A549 (cell line): ENCODE measurements at regions not wholly inside any gene's neighbourhood (a gene's known extent, or its start where the extent isn't known, plus 50 kb on each side); places are given as distances from the start of the nearest gene placed in this dataset.

ENCODE experiments used
- ATAC-seq, 2 experiments: fragments of 200-7000 bp in 1 of 2; fragments of >200 bp in 1 of 2; cut with Nextera tagmentation in 1 of 2; cut with Tn5 transposase in 1 of 2; 3 replicates each; pipeline versions ENCODE4 v1.8.0 to v1.9.1; 2018 to 2020; ENCODE audit warnings: mild to moderate bottlenecking in 1 of 2, moderate library complexity in 1 of 2
- CTCF ChIA-PET: fragments of 300-600 bp; sonication (Branson Sonifier 250); formaldehyde crosslinking; extraction: SDS; loops from one replicate; lab custom pipeline; 2021; ENCODE audit warnings: antibody characterized with exemption, inconsistent platforms; lab: Yijun Ruan, JAX
- POLR2A ChIA-PET: fragments of 350-600 bp; formaldehyde crosslinking; extraction: SDS; loops from one replicate; lab custom pipeline; 2021; ENCODE audit warnings: antibody characterized with exemption, inconsistent platforms; lab: Yijun Ruan, JAX
- DNase-seq, 2 experiments: peaks; one replicate each; pipeline versions ENCODE4 v3.0.0 to v3.0.0-alpha.2; 2011 to 2016; ENCODE audit warnings: low read depth in 1 of 2, low spot score in 1 of 2
- FAIRE-seq: peaks from 2 replicates; lab custom pipeline; 2011; peaks lifted over from hg19 to GRCh38; lab: Jason Lieb, UNC
- H3K27ac ChIP-seq, 2 experiments: fragments of >200 bp; sonication (Bioruptor Twin); formaldehyde crosslinking; 3 replicates each; pipeline ENCODE4 v1.5.1; 2016 to 2017
- H3K4me1 ChIP-seq: fragments of >200 bp; sonication (Bioruptor Twin); formaldehyde crosslinking; 3 replicates; pipeline ENCODE4 v1.6.1; 2016
- H3K4me2 ChIP-seq: fragments of >200 bp; sonication (Bioruptor Twin); formaldehyde crosslinking; 3 replicates; pipeline ENCODE4 v1.6.1; 2016
- H3K4me3 ChIP-seq: fragments of >200 bp; sonication (Bioruptor Twin); formaldehyde crosslinking; 3 replicates; pipeline ENCODE4 v1.5.1; 2016
- H3K9me3 ChIP-seq: fragments of >200 bp; sonication (Bioruptor Twin); formaldehyde crosslinking; 3 replicates; pipeline ENCODE4 v1.6.1; 2016
- BCL3 ChIP-seq: fragments of >200 bp; sonication (Bioruptor Twin); formaldehyde crosslinking; IDR thresholded peaks from 3 replicates; pipeline ENCODE4 v1.6.1; 2016
- CBX8 ChIP-seq: fragments of 200-600 bp; sonication (generic); IDR thresholded peaks from 2 replicates; pipeline ENCODE4 v1.6.1; 2016
- CEBPB ChIP-seq, 2 experiments: fragments of >200 bp in 1 of 2; sonication (Bioruptor Twin) in 1 of 2; formaldehyde crosslinking in 1 of 2; IDR thresholded peaks; 2 replicates each; pipeline ENCODE4 v1.6.1; 2012 to 2016
- EHMT2 ChIP-seq: fragments of 200-600 bp; sonication (generic); IDR thresholded peaks from 2 replicates; pipeline ENCODE4 v1.6.1; 2016; ENCODE audit warnings: antibody characterized with exemption, low read depth, mild to moderate bottlenecking, moderate library complexity
- ELK1 ChIP-seq: fragments of 150-350 bp; IDR thresholded peaks from 2 replicates; pipeline ENCODE4 v1.6.1; 2014; ENCODE audit warnings: low read depth, mild to moderate bottlenecking, low read length
- ESRRA ChIP-seq: fragments of 150-350 bp; IDR thresholded peaks from 2 replicates; pipeline ENCODE4 v1.6.1; 2014; ENCODE audit warnings: mild to moderate bottlenecking, low read length, borderline replicate concordance
- FOXS1 ChIP-seq: fragments of 250-450 bp; sonication (Bioruptor Pico); IDR thresholded peaks from 2 replicates; pipeline ENCODE4 v1.5.0; 2020; ENCODE audit warnings: mild to moderate bottlenecking, moderate library complexity
- GATA3 ChIP-seq: IDR thresholded peaks from 2 replicates; pipeline ENCODE4 v1.6.1; 2012; ENCODE audit warnings: borderline replicate concordance
- JUN ChIP-seq, 2 experiments: fragments of >200 bp; sonication (Bioruptor Twin); formaldehyde crosslinking; IDR thresholded peaks; 2 replicates in 1 of 2; 3 replicates in 1 of 2; pipeline ENCODE4 v1.6.1; 2016 to 2017
- KDM1A ChIP-seq: fragments of 200-600 bp; sonication (generic); IDR thresholded peaks from 2 replicates; pipeline ENCODE4 v1.6.1; 2016; ENCODE audit warnings: low read depth, mild to moderate bottlenecking
- MYC ChIP-seq: IDR thresholded peaks from 2 replicates; pipeline ENCODE4 v1.6.1; 2012; ENCODE audit warnings: mild to moderate bottlenecking, inconsistent platforms, low read length, improper control_type of control experiment, borderline replicate concordance
- NFE2L2 ChIP-seq: fragments of 150-350 bp; conservative IDR thresholded peaks from 2 replicates; pipeline ENCODE4 v1.6.1; 2014; ENCODE audit warnings: low read length
- NR3C1 ChIP-seq: fragments of >200 bp; sonication (Bioruptor Twin); formaldehyde crosslinking; IDR thresholded peaks from 3 replicates; pipeline ENCODE4 v1.6.1; 2017
- PBX3 ChIP-seq: IDR thresholded peaks from 2 replicates; pipeline ENCODE4 v1.6.1; 2012
- PHF8 ChIP-seq: fragments of 200-600 bp; sonication (generic); IDR thresholded peaks from 2 replicates; pipeline ENCODE4 v1.6.1; 2016; ENCODE audit warnings: low read depth, mild to moderate bottlenecking, antibody characterized with exemption, moderate library complexity, borderline replicate concordance
- POLR2A ChIP-seq: IDR thresholded peaks from 2 replicates; pipeline ENCODE4 v1.6.1; 2012; ENCODE audit warnings: mild to moderate bottlenecking, low read length
- RARB ChIP-seq: fragments of 250-450 bp; sonication (Bioruptor Pico); IDR thresholded peaks from 2 replicates; pipeline ENCODE4 v1.8.0; 2021; ENCODE audit warnings: mild to moderate bottlenecking, moderate library complexity
- SREBF2 ChIP-seq: fragments of 450-650 bp; IDR thresholded peaks from 2 replicates; pipeline ENCODE4 v1.6.1; 2014; ENCODE audit warnings: mild to moderate bottlenecking, moderate library complexity
- TFCP2L1 ChIP-seq: fragments of 250-450 bp; sonication (Bioruptor Pico); IDR thresholded peaks from 2 replicates; pipeline ENCODE4 v1.5.0; 2021; ENCODE audit warnings: mild to moderate bottlenecking
- ZNF302 ChIP-seq: fragments of 250-450 bp; sonication (Bioruptor Pico); IDR thresholded peaks from 2 replicates; pipeline ENCODE4 v1.9.0; 2021; ENCODE audit warnings: inconsistent platforms, mild to moderate bottlenecking, moderate library complexity
- ZSCAN20 ChIP-seq: fragments of 250-450 bp; sonication (Bioruptor Pico); IDR thresholded peaks from 2 replicates; pipeline ENCODE4 v1.8.0; 2022; ENCODE audit warnings: mild to moderate bottlenecking, moderate library complexity
- WGBS: methylation state at CpG from one replicate; pipeline ENCODE4 v1.1.6; 2017; ENCODE audit errors: missing lambda C conversion rate; 5-methylcytosine and 5-hydroxymethylcytosine counted together
- TF ChIP-seq, protein P1 (sequence below): fragments of >200 bp; sonication (Bioruptor Twin); formaldehyde crosslinking; IDR thresholded peaks from 3 replicates; pipeline ENCODE4 v1.5.1; 2016
- TF ChIP-seq, protein P2 (sequence below): IDR thresholded peaks from 2 replicates; pipeline ENCODE4 v1.6.1; 2012

- ATAC-seq (no peak), FAIRE-seq (no peak)
- WGBS, result 6% methylated on average over 3 of the region's 3 CpGs
These were observed 201.7 kb downstream of the CLIC5 start for GRCh38 chr6:45813943-45814342.

GRCh38 chr6:45812922-45813321 lies 202.7 kb downstream of the CLIC5 start:
- ChIA-PET CTCF (no interaction called here), POLR2A (no interaction called here)
- Histone ChIP-seq H3K9me3 (no peaks in the 10 kb centered on the region), H3K4me1 (no peaks in the 10 kb centered on the region), H3K4me3 (no peak overlapping the region), H3K4me2 (no peak overlapping the region), H3K27ac (no peak overlapping the region)
- TF ChIP-seq EHMT2 (no peak), ZNF302 (CRISPR knock-in tag) (no peak), GATA3 (no peak), KDM1A (no peak)
- TF ChIP-seq, protein P1, sequence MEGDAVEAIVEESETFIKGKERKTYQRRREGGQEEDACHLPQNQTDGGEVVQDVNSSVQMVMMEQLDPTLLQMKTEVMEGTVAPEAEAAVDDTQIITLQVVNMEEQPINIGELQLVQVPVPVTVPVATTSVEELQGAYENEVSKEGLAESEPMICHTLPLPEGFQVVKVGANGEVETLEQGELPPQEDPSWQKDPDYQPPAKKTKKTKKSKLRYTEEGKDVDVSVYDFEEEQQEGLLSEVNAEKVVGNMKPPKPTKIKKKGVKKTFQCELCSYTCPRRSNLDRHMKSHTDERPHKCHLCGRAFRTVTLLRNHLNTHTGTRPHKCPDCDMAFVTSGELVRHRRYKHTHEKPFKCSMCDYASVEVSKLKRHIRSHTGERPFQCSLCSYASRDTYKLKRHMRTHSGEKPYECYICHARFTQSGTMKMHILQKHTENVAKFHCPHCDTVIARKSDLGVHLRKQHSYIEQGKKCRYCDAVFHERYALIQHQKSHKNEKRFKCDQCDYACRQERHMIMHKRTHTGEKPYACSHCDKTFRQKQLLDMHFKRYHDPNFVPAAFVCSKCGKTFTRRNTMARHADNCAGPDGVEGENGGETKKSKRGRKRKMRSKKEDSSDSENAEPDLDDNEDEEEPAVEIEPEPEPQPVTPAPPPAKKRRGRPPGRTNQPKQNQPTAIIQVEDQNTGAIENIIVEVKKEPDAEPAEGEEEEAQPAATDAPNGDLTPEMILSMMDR, result no peak
- ATAC-seq, result no peak
- DNase-seq, result no peak
- WGBS, result 43% methylated on average over 6 of the region's 6 CpGs
- no peak for FAIRE-seq

More at GRCh38 chr6:45813943-45814342, 201.7 kb downstream of the CLIC5 start:
- Histone ChIP-seq H3K4me2 (no peak overlapping the region), H3K9me3 (no peaks in the 10 kb centered on the region), H3K4me1 (no peaks in the 10 kb centered on the region), H3K27ac (no peak overlapping the region), H3K4me3 (no peak overlapping the region)
- TF ChIP-seq RARB (CRISPR knock-in tag), result no peak
- TF ChIP-seq NR3C1, result no peak
- no peak for TF ChIP-seq FOXS1 (CRISPR knock-in tag)
- no peak for TF ChIP-seq EHMT2
- no peak for TF ChIP-seq ZSCAN20
- no peak for TF ChIP-seq ELK1
- no peak for TF ChIP-seq SREBF2
- TF ChIP-seq, protein P2, sequence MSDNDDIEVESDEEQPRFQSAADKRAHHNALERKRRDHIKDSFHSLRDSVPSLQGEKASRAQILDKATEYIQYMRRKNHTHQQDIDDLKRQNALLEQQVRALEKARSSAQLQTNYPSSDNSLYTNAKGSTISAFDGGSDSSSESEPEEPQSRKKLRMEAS, result no peak
- TF ChIP-seq BCL3, result no peak
- no peak for TF ChIP-seq JUN (IDR thresholded peaks at IDR 0.05)
- TF ChIP-seq CEBPB (IDR thresholded peaks at IDR 0.05), result no peak
- TF ChIP-seq PHF8, result no peak
- TF ChIP-seq PBX3, result no peak
- no peak for TF ChIP-seq TFCP2L1
- TF ChIP-seq POLR2A, result no peak
- no peak for TF ChIP-seq NFE2L2
- no peak for TF ChIP-seq CBX8
- no peak for TF ChIP-seq MYC
- no peak for TF ChIP-seq ESRRA
- CTCF ChIA-PET, result no interaction called here
- no peak for DNase-seq
- POLR2A ChIA-PET, result no interaction called here
